Urinary bladder (tissue), 3 donors: ENCODE measurements at regions not wholly inside any gene's neighbourhood (a gene's known extent, or its start where the extent isn't known, plus 50 kb on each side); places are given as distances from the start of the nearest gene placed in this dataset.
A peak's percentile ranks its signal among the peaks of the same experiment; 100 is the strongest.
"Not testable (repeated sequence)": the region's sequence is repeated elsewhere in the genome, so short reads cannot be mapped to it uniquely, and the experiment has no call there.

Experiments
- DNase-seq: peaks from one replicate; pipeline ENCODE4 v3.0.0-alpha.2; 2015; ENCODE audit errors: extremely low spot score
- H3K27ac ChIP-seq: one replicate; pipeline ENCODE4 v1.5.1; 2013; ENCODE audit warnings: low read depth, mild to moderate bottlenecking, moderate library complexity
- H3K36me3 ChIP-seq: one replicate; pipeline ENCODE4 v1.6.1; 2013; ENCODE audit warnings: mild to moderate bottlenecking, moderate library complexity; ENCODE audit not compliant: insufficient read depth
- H3K4me1 ChIP-seq: one replicate; pipeline ENCODE4 v1.6.1; 2013; ENCODE audit warnings: mild to moderate bottlenecking, moderate library complexity; ENCODE audit not compliant: insufficient read depth
- H3K4me3 ChIP-seq: one replicate; pipeline ENCODE4 v1.5.1; 2013; ENCODE audit warnings: low read depth, low read length
- WGBS: extraction: QIAGEN DNeasy Blood & Tissue Kit; methylation state at CpG from one replicate; pipeline ENCODE4 v1.1.7; 2013; 5-methylcytosine and 5-hydroxymethylcytosine counted together
- donor health status: healthy with polysubstance abuse.
- donor health status: healthy.

GRCh38 chr9:32069169-32069813 lies 315.2 kb upstream of the ACO1 start:
- 71% methylated on average over 9 of the region's 9 CpGs for WGBS
- no peak overlapping the region for H3K27ac ChIP-seq
- H3K4me3 ChIP-seq = no peak overlapping the region
- DNase-seq = no peak
- H3K4me1 ChIP-seq = no peaks in the 10 kb centered on the region
- H3K36me3 ChIP-seq = no peaks in the 10 kb centered on the region

- no peaks in the 10 kb centered on the region for H3K36me3 ChIP-seq
- DNase-seq = no peak
- no peaks in the 10 kb centered on the region for H3K4me1 ChIP-seq
- WGBS = 91% methylated on average over 5 of the region's 5 CpGs
- H3K4me3 ChIP-seq = no peak overlapping the region
- H3K27ac ChIP-seq = no peak overlapping the region
Measured at GRCh38 chr9:32069969-32070368, 314.5 kb upstream of the ACO1 start.

- Histone ChIP-seq H3K4me3 (no peak overlapping the region), H3K36me3 (no peaks in the 10 kb centered on the region), H3K4me1 (no peaks in the 10 kb centered on the region), H3K27ac (no peak overlapping the region)
- 42% methylated on average over 2 of the region's 2 CpGs for WGBS
- DNase-seq = no peak
Measured at GRCh38 chr9:32072570-32072969, 311.9 kb upstream of the ACO1 start.

- Histone ChIP-seq H3K36me3 (no peaks in the 10 kb centered on the region), H3K4me3 (no peak overlapping the region), H3K4me1 (no peaks in the 10 kb centered on the region), H3K27ac (no peak overlapping the region)
- no peak for DNase-seq
- WGBS = 76% methylated on average over 1 of the region's 1 CpG
Measured at GRCh38 chr9:32092031-32092430, 292.4 kb upstream of the ACO1 start.

GRCh38 chr9:32117291-32117690 lies 267.2 kb upstream of the ACO1 start:
- no peak overlapping the region for H3K4me3 ChIP-seq
- H3K4me1 ChIP-seq = no peaks in the 10 kb centered on the region
- no peak for DNase-seq
- WGBS = 81% methylated on average over 2 of the region's 2 CpGs
- H3K27ac ChIP-seq = no peak overlapping the region
- H3K36me3 ChIP-seq = no peaks in the 10 kb centered on the region

GRCh38 chr9:32128546-32128945 lies 255.9 kb upstream of the ACO1 start:
- no peaks in the 10 kb centered on the region for H3K4me1 ChIP-seq
- DNase-seq = no peak
- 91% methylated on average over 3 of the region's 3 CpGs for WGBS
- no peak overlapping the region for H3K4me3 ChIP-seq
- no peak overlapping the region for H3K27ac ChIP-seq
- H3K36me3 ChIP-seq = no peaks in the 10 kb centered on the region

- not testable (repeated sequence) for H3K27ac ChIP-seq, H3K36me3 ChIP-seq, DNase-seq, H3K4me3 ChIP-seq, H3K4me1 ChIP-seq
- 63% methylated on average over 2 of the region's 2 CpGs for WGBS
Measured at GRCh38 chr9:32130709-32131108, 253.7 kb upstream of the ACO1 start.

- 62% methylated on average over 3 of the region's 3 CpGs for WGBS
- Histone ChIP-seq H3K4me3 (no peak overlapping the region), H3K27ac (no peak overlapping the region), H3K4me1 (no peaks in the 10 kb centered on the region), H3K36me3 (no peaks in the 10 kb centered on the region)
- DNase-seq = no peak
Measured at GRCh38 chr9:32136700-32137339, 247.6 kb upstream of the ACO1 start.

- peak; percentile 1 for DNase-seq
- Histone ChIP-seq H3K36me3 (no peaks in the 10 kb centered on the region), H3K4me1 (no peaks in the 10 kb centered on the region), H3K4me3 (no peak overlapping the region), H3K27ac (no peak overlapping the region)
- WGBS = 29% methylated on average over 1 of the region's 1 CpG
Measured at GRCh38 chr9:32142074-32142473, 242.4 kb upstream of the ACO1 start.

- WGBS = 85% methylated on average over 11 of the region's 11 CpGs
- H3K4me1 ChIP-seq, H3K4me3 ChIP-seq, DNase-seq, H3K36me3 ChIP-seq, H3K27ac ChIP-seq: not testable (repeated sequence)
Measured at GRCh38 chr9:32148553-32148952, 235.9 kb upstream of the ACO1 start.

GRCh38 chr9:32161209-32161608 lies 223.2 kb upstream of the ACO1 start:
- Histone ChIP-seq H3K4me3 (no peak overlapping the region), H3K27ac (no peak overlapping the region), H3K4me1 (no peaks in the 10 kb centered on the region), H3K36me3 (no peaks in the 10 kb centered on the region)
- DNase-seq = no peak
- 81% methylated on average over 1 of the region's 1 CpG for WGBS

GRCh38 chr9:32161720-32162119 lies 222.7 kb upstream of the ACO1 start:
- Histone ChIP-seq H3K36me3 (no peaks in the 10 kb centered on the region), H3K4me3 (no peak overlapping the region), H3K4me1 (no peaks in the 10 kb centered on the region), H3K27ac (no peak overlapping the region)
- DNase-seq = no peak
- 61% methylated on average over 2 of the region's 2 CpGs for WGBS

GRCh38 chr9:32166316-32166715 lies 218.1 kb upstream of the ACO1 start:
- H3K36me3 ChIP-seq, H3K27ac ChIP-seq, H3K4me3 ChIP-seq, DNase-seq, H3K4me1 ChIP-seq: not testable (repeated sequence)
- WGBS = 90% methylated on average over 8 of the region's 8 CpGs

- Histone ChIP-seq H3K4me1 (no peaks in the 10 kb centered on the region), H3K27ac (no peak overlapping the region), H3K36me3 (no peaks in the 10 kb centered on the region), H3K4me3 (no peak overlapping the region)
- no peak for DNase-seq
- 36% methylated on average over 3 of the region's 3 CpGs for WGBS
Measured at GRCh38 chr9:32171339-32171738, 213.1 kb upstream of the ACO1 start.
